Lung (tissue), 9 donors: ENCODE measurements at regions not wholly inside any gene's neighbourhood (a gene's known extent, or its start where the extent isn't known, plus 50 kb on each side); places are given as distances from the start of the nearest gene placed in this dataset.
"Not testable (repeated sequence)": the region's sequence is repeated elsewhere in the genome, so short reads cannot be mapped to it uniquely, and the experiment has no call there.

Experiments used
- ATAC-seq: fragments of 200-7000 bp; cut with Tn5 transposase; one replicate; pipeline ENCODE4 v1.9.1; 2020; ENCODE audit warnings: moderate number of reproducible peaks; ENCODE audit not compliant: insufficient read depth, low FRiP score
- DNase-seq, 3 donors: peaks; one replicate each; pipeline ENCODE4 v3.0.0-alpha.2; 2013 to 2017
- H3K27ac ChIP-seq, 2 donors: one replicate each; pipeline ENCODE4 v1.5.1; 2013; ENCODE audit warnings: mild to moderate bottlenecking in 2 of 2, moderate library complexity in 2 of 2, control low read depth in 1 of 2, inconsistent platforms in 1 of 2, low read depth in 1 of 2, low read length in 1 of 2
- H3K27me3 ChIP-seq, 3 donors: one replicate each; pipeline ENCODE4 v1.5.1; 2013; ENCODE audit warnings: low read length in 2 of 3; ENCODE audit not compliant: control insufficient read depth in 3 of 3, insufficient read depth in 3 of 3
- H3K36me3 ChIP-seq, 4 donors: one replicate each; pipeline ENCODE4 v1.5.1; 2013; ENCODE audit warnings: low read length in 4 of 4, mild to moderate bottlenecking in 1 of 4, moderate library complexity in 1 of 4; ENCODE audit not compliant: control insufficient read depth in 4 of 4, insufficient read depth in 4 of 4
- H3K4me1 ChIP-seq, 5 donors: one replicate each; pipeline ENCODE4 v1.5.1; 2013; ENCODE audit warnings: low read length in 5 of 5, mild to moderate bottlenecking in 2 of 5, moderate library complexity in 1 of 5; ENCODE audit not compliant: control insufficient read depth in 5 of 5, insufficient read depth in 5 of 5
- H3K4me3 ChIP-seq: one replicate; pipeline ENCODE4 v1.5.1; 2013; ENCODE audit warnings: mild to moderate bottlenecking, control low read depth, moderate library complexity
- H3K9ac ChIP-seq, 2 donors: one replicate each; pipeline ENCODE4 v1.5.1; 2013; ENCODE audit warnings: low read length in 2 of 2, control low read depth in 1 of 2; ENCODE audit not compliant: insufficient read depth in 1 of 2
- H3K9me3 ChIP-seq, 4 donors: one replicate each; pipeline ENCODE4 v1.5.1; 2013; ENCODE audit warnings: low read length in 3 of 4, mild to moderate bottlenecking in 1 of 4, moderate library complexity in 1 of 4; ENCODE audit not compliant: control insufficient read depth in 4 of 4, insufficient read depth in 3 of 4
- WGBS, 2 donors: extraction: QIAGEN DNeasy Blood & Tissue Kit; methylation state at CpG; one replicate each; pipeline ENCODE4 v1.1.7; 2013; 5-methylcytosine and 5-hydroxymethylcytosine counted together
- donor health status: Bipolar disorder and iron deficiency.
- donor health status: healthy.
- donor health status: DM: yes; HTN: yes; CAD: no.

- H3K36me3 ChIP-seq, H3K4me1 ChIP-seq, H3K4me3 ChIP-seq, H3K9me3 ChIP-seq, H3K27ac ChIP-seq, DNase-seq, ATAC-seq, H3K27me3 ChIP-seq, H3K9ac ChIP-seq: not testable (repeated sequence)
- WGBS, 2 donors, result 93% methylated on average over 6 of the region's 6 CpGs
Measured at GRCh38 chr9:42344508-42344907, 161.0 kb downstream of the SPATA31A6 start.

- H3K36me3 ChIP-seq, H3K27me3 ChIP-seq: not testable (repeated sequence)
- 22 to 64% methylated on average over 2 of the region's 2 CpGs for WGBS, 2 donors
Measured at GRCh38 chr9:42346916-42347315, 163.5 kb downstream of the SPATA31A6 start.

DNA sequence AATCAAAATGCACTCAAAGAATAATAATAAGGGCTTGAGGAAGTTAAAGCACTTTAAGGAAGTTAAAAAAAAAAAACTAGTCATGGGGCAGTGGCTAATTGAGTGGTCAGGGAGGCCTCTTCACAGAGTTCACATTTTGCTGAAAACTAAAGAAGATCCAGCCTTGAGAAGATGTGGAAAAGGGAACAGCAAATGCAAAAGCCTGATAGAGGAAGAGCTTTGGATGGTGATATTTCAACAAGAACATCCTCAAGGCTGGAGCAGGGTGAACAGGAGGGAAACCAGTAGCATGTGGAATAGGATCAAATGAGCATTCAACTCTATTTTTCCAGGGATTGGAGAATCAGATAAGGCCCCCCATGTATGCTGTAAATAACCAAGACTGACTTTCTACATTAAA lies 165.7 kb downstream of the SPATA31A6 start:
- not testable (repeated sequence) for H3K9me3 ChIP-seq, DNase-seq, H3K4me1 ChIP-seq, H3K9ac ChIP-seq, H3K36me3 ChIP-seq, H3K27ac ChIP-seq, H3K27me3 ChIP-seq, ATAC-seq, H3K4me3 ChIP-seq

More at GRCh38 chr9:42346916-42347315, 163.5 kb downstream of the SPATA31A6 start:
- not testable (repeated sequence) for DNase-seq, H3K27ac ChIP-seq, H3K4me1 ChIP-seq, H3K9ac ChIP-seq, ATAC-seq, H3K9me3 ChIP-seq, H3K4me3 ChIP-seq

- no CpG with 5 or more reads among the region's 2 CpGs for whole genome bisulfite sequencing, 2 donors
- ATAC-seq, result not testable (repeated sequence)
Measured at GRCh38 chr9:42350412-42350811, 167.0 kb downstream of the SPATA31A6 start.

GRCh38 chr9:42357604-42358373 lies 174.3 kb downstream of the SPATA31A6 start:
- H3K27ac ChIP-seq, H3K27me3 ChIP-seq, ATAC-seq, H3K9ac ChIP-seq, H3K9me3 ChIP-seq, H3K36me3 ChIP-seq, H3K4me3 ChIP-seq, DNase-seq, H3K4me1 ChIP-seq: not testable (repeated sequence)
- 17 to 25% methylated on average over 24 to 29 of the region's 40 CpGs for WGBS, 2 donors

More at GRCh38 chr9:42350412-42350811, 167.0 kb downstream of the SPATA31A6 start:
- not testable (repeated sequence) for H3K4me1 ChIP-seq, H3K9ac ChIP-seq, H3K27ac ChIP-seq, H3K36me3 ChIP-seq, DNase-seq, H3K27me3 ChIP-seq, H3K9me3 ChIP-seq, H3K4me3 ChIP-seq

- H3K4me1 ChIP-seq, H3K27ac ChIP-seq, H3K9ac ChIP-seq, H3K9me3 ChIP-seq, ATAC-seq, H3K27me3 ChIP-seq, H3K36me3 ChIP-seq, H3K4me3 ChIP-seq: not testable (repeated sequence)
- WGBS, 2 donors, result 2 to 5% methylated on average over 2 of the region's 2 CpGs
- DNase-seq, result peak in 1 of 3 donors; percentile 3
Measured at GRCh38 chr9:42358626-42359247, 175.3 kb downstream of the SPATA31A6 start.

- not testable (repeated sequence) for H3K27me3 ChIP-seq, H3K36me3 ChIP-seq
Measured at GRCh38 chr9:42364410-42365243, 181.2 kb downstream of the SPATA31A6 start.

More at GRCh38 chr9:42364410-42365243, 181.2 kb downstream of the SPATA31A6 start:
- 73 to 74% methylated on average over 3 of the region's 4 CpGs for WGBS, 2 donors
- ATAC-seq, H3K4me3 ChIP-seq, H3K9ac ChIP-seq, H3K27ac ChIP-seq, H3K9me3 ChIP-seq, H3K4me1 ChIP-seq, DNase-seq: not testable (repeated sequence)
